NCI-H2081 (cell line): ENCODE measurements at regions not wholly inside any gene's neighbourhood (a gene's known extent, or its start where the extent isn't known, plus 50 kb on each side); places are given as distances from the start of the nearest gene placed in this dataset.

Source experiments
- DNase-seq, 2 experiments: peaks; one replicate each; lab custom pipeline; 2025; lab: John Stamatoyannopoulos, UW

- no peak for DNase-seq
Observed at GRCh38 chr10:7478727-7479457, 68.1 kb upstream of the SFMBT2 start.

- no peak for DNase-seq
Observed at GRCh38 chr10:7477538-7478334, 66.9 kb upstream of the SFMBT2 start.

- DNase-seq: no peak
Observed at GRCh38 chr10:7475939-7476338, 65.1 kb upstream of the SFMBT2 start.

- DNase-seq: peak; percentile 74 to 84
Observed at GRCh38 chr10:7475046-7475911, 64.4 kb upstream of the SFMBT2 start.

- no peak for DNase-seq
Observed at GRCh38 chr10:7474388-7474787, 63.6 kb upstream of the SFMBT2 start.

- no peak for DNase-seq
Observed at GRCh38 chr10:7473474-7473873, 62.6 kb upstream of the SFMBT2 start.

- DNase-seq: no peak
Observed at GRCh38 chr10:7471720-7472367, 61.0 kb upstream of the SFMBT2 start.

- DNase-seq: no peak
Observed at GRCh38 chr10:7470371-7470770, 59.5 kb upstream of the SFMBT2 start.

GRCh38 chr10:7467031-7467667 lies 56.3 kb upstream of the SFMBT2 start:
- no peak for DNase-seq

GRCh38 chr10:7464691-7465090 lies 53.9 kb upstream of the SFMBT2 start:
- no peak for DNase-seq
